GM19238 (cell line): ENCODE measurements at regions not wholly inside any gene's neighbourhood (a gene's known extent, or its start where the extent isn't known, plus 50 kb on each side); places are given as distances from the start of the nearest gene placed in this dataset.
A peak's percentile ranks its signal among the peaks of the same experiment; 100 is the strongest.

Experiments
- DNase-seq: peaks from one replicate; pipeline ENCODE4 v3.0.0; 2011; ENCODE audit warnings: low spot score; ENCODE audit not compliant: insufficient read length

GRCh38 chr17:73980517-73980916, 223.0 kb upstream of the RPL38 start:
- no peak for DNase-seq

- DNase-seq: no peak
Observed at GRCh38 chr17:73982871-73983270, 220.6 kb upstream of the RPL38 start.

- DNase-seq: no peak
Observed at GRCh38 chr17:73983621-73984400, 219.7 kb upstream of the RPL38 start.

- no peak for DNase-seq
Observed at GRCh38 chr17:73984941-73985340, 218.5 kb upstream of the RPL38 start.

- DNase-seq: no peak
Observed at GRCh38 chr17:73985466-73986015, 217.9 kb upstream of the RPL38 start.

GRCh38 chr17:73986641-73987177, 216.8 kb upstream of the RPL38 start:
- no peak for DNase-seq

- DNase-seq: no peak
Observed at GRCh38 chr17:73987395-73987794, 216.1 kb upstream of the RPL38 start.

GRCh38 chr17:73987845-73988509, 215.5 kb upstream of the RPL38 start:
- no peak for DNase-seq

- DNase-seq: no peak
Observed at GRCh38 chr17:73989671-73990070, 213.8 kb upstream of the RPL38 start.

- DNase-seq: no peak
Observed at GRCh38 chr17:73990290-73990689, 213.2 kb upstream of the RPL38 start.

GRCh38 chr17:73991260-73991659, 212.2 kb upstream of the RPL38 start:
- DNase-seq: no peak

GRCh38 chr17:73994946-73995345, 208.5 kb upstream of the RPL38 start:
- no peak for DNase-seq

GRCh38 chr17:73997059-73997458, 206.4 kb upstream of the RPL38 start:
- DNase-seq: no peak

GRCh38 chr17:73998249-73998648, 205.2 kb upstream of the RPL38 start:
- DNase-seq: no peak

- DNase-seq: peak; percentile 75
Observed at GRCh38 chr17:73998653-73999645, 204.5 kb upstream of the RPL38 start.

- DNase-seq: no peak
Observed at GRCh38 chr17:74001145-74001544, 202.3 kb upstream of the RPL38 start.

- DNase-seq: no peak
Observed at GRCh38 chr17:74002241-74002640, 201.2 kb upstream of the RPL38 start.

GRCh38 chr17:74004056-74004455, 199.4 kb upstream of the RPL38 start:
- no peak for DNase-seq

- DNase-seq: no peak
Observed at GRCh38 chr17:74005790-74006189, 197.7 kb upstream of the RPL38 start.

GRCh38 chr17:74006371-74006770, 197.1 kb upstream of the RPL38 start:
- DNase-seq: no peak

- no peak for DNase-seq
Observed at GRCh38 chr17:74008196-74008595, 195.3 kb upstream of the RPL38 start.
